Pancreas (tissue), 10 donors: ENCODE measurements at regions not wholly inside any gene's neighbourhood (a gene's known extent, or its start where the extent isn't known, plus 50 kb on each side); places are given as distances from the start of the nearest gene placed in this dataset.
A peak's percentile ranks its signal among the peaks of the same experiment; 100 is the strongest.
"Not testable (repeated sequence)": the region's sequence is repeated elsewhere in the genome, so short reads cannot be mapped to it uniquely, and the experiment has no call there.

ENCODE experiments used
- ATAC-seq, 4 donors: fragments of 200-7000 bp; cut with Tn5 transposase; one replicate each; pipeline versions ENCODE4 v1.8.0 to v1.9.1; 2020; ENCODE audit warnings: mild to moderate bottlenecking in 4 of 4, moderate library complexity in 4 of 4
- DNase-seq, 6 donors: peaks; one replicate each; pipeline ENCODE4 v3.0.0-alpha.2; 2020
- FAIRE-seq: peaks from 2 replicates; lab custom pipeline; 2012; peaks lifted over from hg19 to GRCh38; lab: Jason Lieb, UNC
- H3K27ac ChIP-seq, 4 donors: fragments of 200-600 bp; sonication (generic); 1 replicate in 3 of 4; 2 replicates in 1 of 4; pipeline versions ENCODE4 v1.5.0 to v1.8.0; 2020
- H3K27me3 ChIP-seq, 4 donors: fragments of 200-600 bp; one replicate each; pipeline ENCODE4 v1.8.0; 2021
- H3K36me3 ChIP-seq, 3 donors: fragments of 200-600 bp; sonication (generic) in 1 of 3; one replicate each; pipeline versions ENCODE4 v1.5.0 to v1.8.0; 2020 to 2021
- H3K4me1 ChIP-seq, 3 donors: fragments of 200-600 bp; one replicate each; pipeline ENCODE4 v1.8.0; 2021
- H3K4me3 ChIP-seq, 4 donors: fragments of 200-600 bp; sonication (generic) in 2 of 4; one replicate each; pipeline versions ENCODE4 v1.5.0 to v1.8.0; 2020 to 2021
- H3K9me3 ChIP-seq, 4 donors: fragments of 200-600 bp; one replicate each; pipeline ENCODE4 v1.8.0; 2021
- WGBS, 2 donors: extraction: QIAGEN DNeasy Blood & Tissue Kit; methylation state at CpG; one replicate each; pipeline ENCODE4 v1.1.7; 2013; 5-methylcytosine and 5-hydroxymethylcytosine counted together
- intact Hi-C, 3 donors: fragments of 100-400 bp; cut with DNase I; formaldehyde crosslinking; loops; one replicate each; pipeline versions ENCODE4 v1.11.1 to v1.14.2; 2022
- TF ChIP-seq, protein P1 (sequence below), 4 donors: fragments of 200-600 bp; sonication (generic) in 3 of 4; IDR thresholded peaks; one replicate each; pipeline versions ENCODE4 v1.5.0 to v1.8.0; 2021; ENCODE audit warnings: antibody characterized with exemption in 4 of 4
- donor health status: healthy with polysubstance abuse.
- donor health status: DM: no; HTN: no; CAD: no; lungs with moderate emphysema.
- donor health status: DM: no; HTN: no; CAD: no.
- donor health status: control.
- donor health status: control.
- donor health status: Bipolar disorder and iron deficiency.
- donor health status: DM: yes; HTN: yes; CAD: no.
- donor health status: DM: no; HTN: no; CAD: no.
- donor health status: DM: no; HTN: no; CAD: no.
- donor health status: DM: yes; HTN: yes; CAD: no.

DNA sequence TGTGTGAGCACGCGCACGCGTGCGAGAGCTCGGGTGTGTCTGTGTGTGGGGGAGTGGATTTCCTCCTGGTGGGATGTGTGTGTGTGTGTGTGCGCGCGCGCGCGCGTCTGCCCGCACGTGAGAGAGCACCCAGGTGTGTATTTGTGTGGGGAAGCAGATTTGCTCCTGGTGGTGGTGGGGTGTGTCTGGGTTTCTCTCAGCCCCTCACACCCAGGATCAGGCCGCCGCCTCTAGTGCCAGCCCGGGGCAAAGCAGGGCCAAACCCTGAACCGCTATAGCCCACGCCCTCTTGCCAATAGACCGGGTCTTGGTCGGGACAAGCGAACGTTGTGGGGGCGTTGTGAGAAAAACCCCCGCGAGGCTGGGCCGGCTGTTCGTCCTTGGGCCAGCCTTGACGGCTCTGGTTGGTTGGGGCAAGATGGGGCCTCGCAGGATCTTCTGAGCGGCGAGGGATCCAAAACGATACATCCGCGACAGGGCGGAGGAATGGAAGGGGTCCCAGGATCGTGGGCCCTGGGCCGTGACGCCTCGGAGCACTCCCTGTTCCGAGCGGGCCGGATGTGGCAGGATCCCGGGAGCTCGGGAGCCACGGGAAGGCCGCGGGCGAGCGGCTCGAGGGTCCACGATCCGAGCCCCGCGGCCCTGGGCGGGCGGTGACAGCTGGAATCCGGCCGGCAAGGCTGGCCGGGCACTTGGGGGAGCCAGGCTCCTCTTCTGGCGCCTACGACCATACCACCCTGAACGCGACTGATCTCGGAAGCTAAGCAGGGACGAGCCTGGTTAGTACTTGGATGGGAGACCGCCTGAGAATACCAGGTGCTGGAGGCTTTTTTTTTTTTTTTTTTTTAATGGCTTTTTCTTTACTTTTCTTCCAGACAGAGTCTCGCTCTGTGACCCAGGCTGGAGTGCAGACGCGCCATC is 68.2 kb downstream of the RNF187 start:
- no peaks in the 10 kb centered on the region for H3K36me3 ChIP-seq
- no peak overlapping the region for H3K27ac ChIP-seq
- intact Hi-C loops, result no loop called here
- H3K9me3 ChIP-seq, result no peaks in the 10 kb centered on the region
- ATAC-seq, result peak in 2 of 4 donors; percentile 26 to 66
- H3K27me3 ChIP-seq, result no peaks in the 10 kb centered on the region
- H3K4me3 ChIP-seq, result no peak overlapping the region
- 49 to 65% methylated on average over 71 of the region's 71 CpGs for WGBS, 2 donors
- TF ChIP-seq, protein P1, sequence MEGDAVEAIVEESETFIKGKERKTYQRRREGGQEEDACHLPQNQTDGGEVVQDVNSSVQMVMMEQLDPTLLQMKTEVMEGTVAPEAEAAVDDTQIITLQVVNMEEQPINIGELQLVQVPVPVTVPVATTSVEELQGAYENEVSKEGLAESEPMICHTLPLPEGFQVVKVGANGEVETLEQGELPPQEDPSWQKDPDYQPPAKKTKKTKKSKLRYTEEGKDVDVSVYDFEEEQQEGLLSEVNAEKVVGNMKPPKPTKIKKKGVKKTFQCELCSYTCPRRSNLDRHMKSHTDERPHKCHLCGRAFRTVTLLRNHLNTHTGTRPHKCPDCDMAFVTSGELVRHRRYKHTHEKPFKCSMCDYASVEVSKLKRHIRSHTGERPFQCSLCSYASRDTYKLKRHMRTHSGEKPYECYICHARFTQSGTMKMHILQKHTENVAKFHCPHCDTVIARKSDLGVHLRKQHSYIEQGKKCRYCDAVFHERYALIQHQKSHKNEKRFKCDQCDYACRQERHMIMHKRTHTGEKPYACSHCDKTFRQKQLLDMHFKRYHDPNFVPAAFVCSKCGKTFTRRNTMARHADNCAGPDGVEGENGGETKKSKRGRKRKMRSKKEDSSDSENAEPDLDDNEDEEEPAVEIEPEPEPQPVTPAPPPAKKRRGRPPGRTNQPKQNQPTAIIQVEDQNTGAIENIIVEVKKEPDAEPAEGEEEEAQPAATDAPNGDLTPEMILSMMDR (IDR thresholded peaks at IDR 0.05), result no peak
- no peak for FAIRE-seq
- DNase-seq, result peak in 2 of 6 donors; percentile 52 to 66
- no peaks in the 10 kb centered on the region for H3K4me1 ChIP-seq

DNA sequence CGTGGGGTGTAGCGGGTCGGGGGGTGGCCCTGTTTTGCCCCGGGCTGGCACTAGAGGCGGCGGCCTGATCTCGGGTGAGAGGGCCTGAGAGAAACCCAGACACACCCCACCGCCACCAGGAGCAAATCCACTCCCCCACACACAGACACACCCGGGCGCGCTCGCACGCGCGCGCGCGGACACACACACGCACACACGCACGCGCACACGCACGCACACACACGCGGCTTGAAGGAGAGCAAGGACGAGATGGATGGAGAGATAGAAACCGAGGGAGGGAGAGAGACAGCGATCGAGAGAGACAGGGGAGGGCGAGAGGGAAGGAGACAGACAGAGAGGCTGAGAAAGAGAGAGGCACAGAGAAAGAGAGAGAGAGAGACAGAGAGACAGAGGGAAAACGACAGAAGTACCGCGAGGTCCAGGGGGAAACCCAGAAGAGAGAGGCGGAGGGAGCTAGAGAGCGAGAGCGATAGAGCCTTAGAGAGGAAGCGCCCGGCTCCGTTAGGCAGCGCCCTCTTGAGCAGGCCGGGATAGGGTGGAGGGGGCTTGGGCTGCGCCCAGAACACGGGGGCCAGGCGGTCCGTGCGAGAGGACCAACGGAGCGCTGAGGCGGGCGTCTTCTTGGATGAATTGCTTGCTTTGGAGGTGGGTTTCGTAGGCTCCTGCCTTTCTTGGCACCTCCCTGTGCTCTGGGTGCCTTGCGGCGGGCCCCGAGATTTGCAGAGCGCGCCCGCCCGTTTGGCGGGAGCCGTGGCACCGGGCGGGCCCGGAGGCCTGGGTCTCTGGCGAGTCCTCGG is 69.7 kb downstream of the RNF187 start:
- H3K9me3 ChIP-seq, FAIRE-seq, H3K4me1 ChIP-seq, H3K4me3 ChIP-seq, ATAC-seq, H3K27ac ChIP-seq, H3K27me3 ChIP-seq, H3K36me3 ChIP-seq, intact Hi-C loops: not testable (repeated sequence)
- 53 to 55% methylated on average over 17 to 20 of the region's 66 CpGs for WGBS, 2 donors
- DNase-seq, result peak in 2 of 6 donors; percentile 13 to 91
